Glutamatergic neuron (in vitro differentiated cells): ENCODE measurements at regions not wholly inside any gene's neighbourhood (a gene's known extent, or its start where the extent isn't known, plus 50 kb on each side); places are given as distances from the start of the nearest gene placed in this dataset.

Experiments
- DNase-seq: peaks from one replicate; pipeline ENCODE4 v3.0.0; 2022
- H3K27ac Mint-ChIP-seq: one replicate; pipeline ENCODE4 v1.8.0; 2020; ENCODE audit warnings: mild to moderate bottlenecking, mixed read lengths, inconsistent platforms; ENCODE audit not compliant: unreplicated experiment
- H3K27me3 Mint-ChIP-seq: one replicate; pipeline ENCODE4 v1.8.0; 2020; ENCODE audit warnings: mild to moderate bottlenecking, moderate library complexity, mixed read lengths, inconsistent platforms; ENCODE audit not compliant: unreplicated experiment
- H3K36me3 Mint-ChIP-seq: one replicate; pipeline ENCODE4 v1.8.0; 2020; ENCODE audit warnings: mild to moderate bottlenecking, mixed read lengths, inconsistent platforms; ENCODE audit not compliant: unreplicated experiment
- H3K4me1 Mint-ChIP-seq: one replicate; pipeline ENCODE4 v1.8.0; 2020; ENCODE audit warnings: mild to moderate bottlenecking, low read depth, mixed read lengths, inconsistent platforms; ENCODE audit not compliant: unreplicated experiment
- H3K4me3 Mint-ChIP-seq: one replicate; pipeline ENCODE4 v1.8.0; 2020; ENCODE audit warnings: mild to moderate bottlenecking, mixed read lengths, inconsistent platforms; ENCODE audit not compliant: unreplicated experiment
- H3K9me3 Mint-ChIP-seq: one replicate; pipeline ENCODE4 v1.8.0; 2020; ENCODE audit warnings: mild to moderate bottlenecking, moderate library complexity, mixed read lengths, inconsistent platforms; ENCODE audit not compliant: unreplicated experiment
- TF ChIP-seq, protein P1 (sequence below): fragments of 200-600 bp; sonication (generic); IDR thresholded peaks from one replicate; pipeline ENCODE4 v1.5.0; 2021; ENCODE audit not compliant: partially characterized antibody, unreplicated experiment

- H3K27me3 Mint-ChIP-seq, result no peaks in the 10 kb centered on the region
- DNase-seq, result no peak
- H3K9me3 Mint-ChIP-seq, result no peaks in the 10 kb centered on the region
- H3K4me1 Mint-ChIP-seq, result no peaks in the 10 kb centered on the region
- H3K4me3 Mint-ChIP-seq, result no peak overlapping the region
- TF ChIP-seq, protein P1, sequence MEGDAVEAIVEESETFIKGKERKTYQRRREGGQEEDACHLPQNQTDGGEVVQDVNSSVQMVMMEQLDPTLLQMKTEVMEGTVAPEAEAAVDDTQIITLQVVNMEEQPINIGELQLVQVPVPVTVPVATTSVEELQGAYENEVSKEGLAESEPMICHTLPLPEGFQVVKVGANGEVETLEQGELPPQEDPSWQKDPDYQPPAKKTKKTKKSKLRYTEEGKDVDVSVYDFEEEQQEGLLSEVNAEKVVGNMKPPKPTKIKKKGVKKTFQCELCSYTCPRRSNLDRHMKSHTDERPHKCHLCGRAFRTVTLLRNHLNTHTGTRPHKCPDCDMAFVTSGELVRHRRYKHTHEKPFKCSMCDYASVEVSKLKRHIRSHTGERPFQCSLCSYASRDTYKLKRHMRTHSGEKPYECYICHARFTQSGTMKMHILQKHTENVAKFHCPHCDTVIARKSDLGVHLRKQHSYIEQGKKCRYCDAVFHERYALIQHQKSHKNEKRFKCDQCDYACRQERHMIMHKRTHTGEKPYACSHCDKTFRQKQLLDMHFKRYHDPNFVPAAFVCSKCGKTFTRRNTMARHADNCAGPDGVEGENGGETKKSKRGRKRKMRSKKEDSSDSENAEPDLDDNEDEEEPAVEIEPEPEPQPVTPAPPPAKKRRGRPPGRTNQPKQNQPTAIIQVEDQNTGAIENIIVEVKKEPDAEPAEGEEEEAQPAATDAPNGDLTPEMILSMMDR, result no peak
- H3K27ac Mint-ChIP-seq, result no peak overlapping the region
- no peaks in the 10 kb centered on the region for H3K36me3 Mint-ChIP-seq
Measured at GRCh38 chr3:162498626-162499025, 1002.0 kb downstream of the OTOL1 start.

GRCh38 chr3:162507397-162507796 lies 1010.8 kb downstream of the OTOL1 start:
- Mint-ChIP-seq H3K27me3 (no peaks in the 10 kb centered on the region), H3K4me3 (no peak overlapping the region), H3K9me3 (no peaks in the 10 kb centered on the region), H3K27ac (no peak overlapping the region), H3K4me1 (no peaks in the 10 kb centered on the region), H3K36me3 (no peaks in the 10 kb centered on the region)
- TF ChIP-seq, protein P1, result no peak
- no peak for DNase-seq

GRCh38 chr3:162512488-162512887 lies 1015.9 kb downstream of the OTOL1 start:
- H3K27ac Mint-ChIP-seq, result no peak overlapping the region
- H3K9me3 Mint-ChIP-seq, result no peaks in the 10 kb centered on the region
- no peak for DNase-seq
- no peak overlapping the region for H3K4me3 Mint-ChIP-seq
- H3K4me1 Mint-ChIP-seq, result no peaks in the 10 kb centered on the region
- H3K27me3 Mint-ChIP-seq, result no peaks in the 10 kb centered on the region
- no peaks in the 10 kb centered on the region for H3K36me3 Mint-ChIP-seq
- TF ChIP-seq, protein P1, result no peak

DNA sequence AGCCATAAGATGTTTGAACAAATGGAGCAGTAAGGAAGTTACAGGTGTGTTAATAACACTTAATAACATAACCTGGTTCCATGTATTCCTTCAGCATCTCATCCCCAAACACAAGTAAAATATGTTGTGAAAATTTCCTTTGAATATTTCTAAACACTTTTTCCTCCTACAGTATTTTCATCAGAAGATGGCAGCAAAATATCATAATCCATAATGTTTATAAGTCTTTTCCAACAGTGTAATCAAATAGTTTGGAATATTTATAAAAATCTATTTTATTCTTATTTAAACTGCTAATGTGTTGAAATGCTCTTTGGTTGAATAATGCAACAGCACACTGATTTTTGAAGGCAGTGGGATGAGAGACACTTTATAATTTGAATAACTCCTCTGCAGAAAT lies 1020.5 kb downstream of the OTOL1 start:
- Mint-ChIP-seq H3K4me1 (no peaks in the 10 kb centered on the region), H3K4me3 (no peak overlapping the region), H3K27me3 (no peaks in the 10 kb centered on the region), H3K27ac (no peak overlapping the region), H3K36me3 (no peaks in the 10 kb centered on the region), H3K9me3 (no peaks in the 10 kb centered on the region)
- TF ChIP-seq, protein P1, result no peak
- DNase-seq, result no peak

- no peak overlapping the region for H3K27ac Mint-ChIP-seq
- H3K4me1 Mint-ChIP-seq, result no peaks in the 10 kb centered on the region
- DNase-seq, result no peak
- TF ChIP-seq, protein P1, result no peak
- H3K9me3 Mint-ChIP-seq, result no peaks in the 10 kb centered on the region
- no peaks in the 10 kb centered on the region for H3K27me3 Mint-ChIP-seq
- H3K4me3 Mint-ChIP-seq, result no peak overlapping the region
- no peaks in the 10 kb centered on the region for H3K36me3 Mint-ChIP-seq
Measured at GRCh38 chr3:162521669-162522068, 1025.1 kb downstream of the OTOL1 start.
